ENCODE measurements at regions not wholly inside any gene's neighbourhood (a gene's known extent, or its start where the extent isn't known, plus 50 kb on each side); places are given as distances from the start of the nearest gene placed in this dataset.
"Not testable (repeated sequence)": the region's sequence is repeated elsewhere in the genome, so short reads cannot be mapped to it uniquely, and the experiment has no call there.

GRCh38 chr3:127440384-127440783 lies 150.1 kb downstream of the TPRA1 start:
- DNase-seq (peak; percentile 18), ATAC-seq (no peak)
- no peak for TF ChIP-seq CTCF (IDR thresholded peaks at IDR 0.05)
- no peak overlapping the region for H3K4me3 ChIP-seq
- intact Hi-C loops (cut with DNase I): no loop called here
- H3K27me3 ChIP-seq: no peaks in the 10 kb centered on the region
- no peaks in the 10 kb centered on the region for H3K4me1 ChIP-seq
- H3K36me3 ChIP-seq: no peaks in the 10 kb centered on the region
- no peaks in the 10 kb centered on the region for H3K9me3 ChIP-seq
- no peak overlapping the region for H3K27ac ChIP-seq

- H3K27me3 ChIP-seq: no peaks in the 10 kb centered on the region
- H3K4me3 ChIP-seq: no peak overlapping the region
- H3K27ac ChIP-seq: no peak overlapping the region
- H3K9me3 ChIP-seq: no peaks in the 10 kb centered on the region
- no peak for ATAC-seq
- no peak for TF ChIP-seq CTCF (IDR thresholded peaks at IDR 0.05)
- no peaks in the 10 kb centered on the region for H3K4me1 ChIP-seq
- intact Hi-C loops (cut with DNase I): no loop called here
- H3K36me3 ChIP-seq: no peaks in the 10 kb centered on the region
- no peak for DNase-seq
Measured at GRCh38 chr3:127439621-127440020, 150.9 kb downstream of the TPRA1 start.

GRCh38 chr3:127438951-127439350 lies 151.1 kb upstream of the PRR20G start:
- intact Hi-C loops (cut with DNase I): no loop called here
- Histone ChIP-seq H3K27me3 (no peaks in the 10 kb centered on the region), H3K36me3 (no peaks in the 10 kb centered on the region), H3K4me1 (no peaks in the 10 kb centered on the region), H3K4me3 (no peak overlapping the region), H3K9me3 (no peaks in the 10 kb centered on the region), H3K27ac (no peak overlapping the region)
- DNase-seq (no peak), ATAC-seq (no peak)
- TF ChIP-seq CTCF (IDR thresholded peaks at IDR 0.05): no peak

GRCh38 chr3:127438371-127438770 lies 150.5 kb upstream of the PRR20G start:
- Histone ChIP-seq H3K27me3 (no peaks in the 10 kb centered on the region), H3K27ac (no peak overlapping the region), H3K4me3 (no peak overlapping the region), H3K9me3 (no peaks in the 10 kb centered on the region), H3K36me3 (no peaks in the 10 kb centered on the region), H3K4me1 (no peaks in the 10 kb centered on the region)
- peak; percentile 9 for DNase-seq
- no peak for TF ChIP-seq CTCF (IDR thresholded peaks at IDR 0.05)
- intact Hi-C loops (cut with DNase I): no loop called here
- ATAC-seq: no peak

- H3K36me3 ChIP-seq; intact Hi-C loops (cut with DNase I); H3K4me1 ChIP-seq; H3K4me3 ChIP-seq; H3K27me3 ChIP-seq; H3K27ac ChIP-seq; DNase-seq; H3K9me3 ChIP-seq; ATAC-seq: not testable (repeated sequence)
Measured at GRCh38 chr3:127435299-127435698, 147.5 kb upstream of the PRR20G start.

- H3K4me3 ChIP-seq: no peak overlapping the region
- H3K9me3 ChIP-seq: no peaks in the 10 kb centered on the region
Measured at GRCh38 chr3:127431066-127431465, 143.2 kb upstream of the PRR20G start.

More at GRCh38 chr3:127431066-127431465, 143.2 kb upstream of the PRR20G start:
- Histone ChIP-seq H3K27me3 (peaks cover 25% of the 10 kb centered on the region), H3K36me3 (no peaks in the 10 kb centered on the region), H3K27ac (no peak overlapping the region), H3K4me1 (no peaks in the 10 kb centered on the region)
- ATAC-seq: no peak
- intact Hi-C loops (cut with DNase I): no loop called here
- peak; percentile 2 for DNase-seq
- no peak for TF ChIP-seq CTCF (IDR thresholded peaks at IDR 0.05)

Measured in upper lobe of right lung (tissue), 1 donor.